Glomerular endothelial cell (primary cell): ENCODE measurements at regions not wholly inside any gene's neighbourhood (a gene's known extent, or its start where the extent isn't known, plus 50 kb on each side); places are given as distances from the start of the nearest gene placed in this dataset.

Experiments
- DNase-seq: peaks from one replicate; pipeline ENCODE4 v3.0.0-alpha.2; 2011; ENCODE audit warnings: low read depth, low spot score; ENCODE audit errors: extremely low read depth

- no peak for DNase-seq
Measured at GRCh38 chr12:84745127-84745526, 167.5 kb downstream of the SLC6A15 start.

- DNase-seq, result no peak
Measured at GRCh38 chr12:84741692-84742091, 170.9 kb downstream of the SLC6A15 start.

GRCh38 chr12:84741031-84741430 lies 171.6 kb downstream of the SLC6A15 start:
- no peak for DNase-seq

GRCh38 chr12:84740602-84741001 lies 172.0 kb downstream of the SLC6A15 start:
- DNase-seq, result no peak

- no peak for DNase-seq
Measured at GRCh38 chr12:84738481-84738972, 174.1 kb downstream of the SLC6A15 start.

GRCh38 chr12:84732828-84733340 lies 179.7 kb downstream of the SLC6A15 start:
- DNase-seq, result no peak

- no peak for DNase-seq
Measured at GRCh38 chr12:84730561-84731162, 181.9 kb downstream of the SLC6A15 start.

GRCh38 chr12:84727961-84728360 lies 184.6 kb downstream of the SLC6A15 start:
- no peak for DNase-seq

- no peak for DNase-seq
Measured at GRCh38 chr12:84726780-84727179, 185.8 kb downstream of the SLC6A15 start.

GRCh38 chr12:84723988-84724387 lies 188.6 kb downstream of the SLC6A15 start:
- no peak for DNase-seq

GRCh38 chr12:84719997-84720396 lies 192.6 kb downstream of the SLC6A15 start:
- DNase-seq, result no peak

GRCh38 chr12:84718906-84719305 lies 193.7 kb downstream of the SLC6A15 start:
- DNase-seq, result no peak

GRCh38 chr12:84712747-84713146 lies 199.9 kb downstream of the SLC6A15 start:
- DNase-seq, result no peak

GRCh38 chr12:84706374-84706773 lies 206.2 kb downstream of the SLC6A15 start:
- DNase-seq, result no peak

- no peak for DNase-seq
Measured at GRCh38 chr12:84704856-84705255, 207.7 kb downstream of the SLC6A15 start.

- no peak for DNase-seq
Measured at GRCh38 chr12:84702001-84702400, 210.6 kb downstream of the SLC6A15 start.

- DNase-seq, result no peak
Measured at GRCh38 chr12:84701041-84701440, 211.6 kb downstream of the SLC6A15 start.

GRCh38 chr12:84698576-84699333 lies 213.8 kb downstream of the SLC6A15 start:
- no peak for DNase-seq

GRCh38 chr12:84696908-84697540 lies 215.6 kb downstream of the SLC6A15 start:
- no peak for DNase-seq

- DNase-seq, result no peak
Measured at GRCh38 chr12:84696281-84696680, 216.3 kb downstream of the SLC6A15 start.

GRCh38 chr12:84694116-84694515 lies 218.5 kb downstream of the SLC6A15 start:
- no peak for DNase-seq

- no peak for DNase-seq
Measured at GRCh38 chr12:84692071-84692470, 220.5 kb downstream of the SLC6A15 start.
